ENCODE measurements at regions not wholly inside any gene's neighbourhood (a gene's known extent, or its start where the extent isn't known, plus 50 kb on each side); places are given as distances from the start of the nearest gene placed in this dataset.

DNA sequence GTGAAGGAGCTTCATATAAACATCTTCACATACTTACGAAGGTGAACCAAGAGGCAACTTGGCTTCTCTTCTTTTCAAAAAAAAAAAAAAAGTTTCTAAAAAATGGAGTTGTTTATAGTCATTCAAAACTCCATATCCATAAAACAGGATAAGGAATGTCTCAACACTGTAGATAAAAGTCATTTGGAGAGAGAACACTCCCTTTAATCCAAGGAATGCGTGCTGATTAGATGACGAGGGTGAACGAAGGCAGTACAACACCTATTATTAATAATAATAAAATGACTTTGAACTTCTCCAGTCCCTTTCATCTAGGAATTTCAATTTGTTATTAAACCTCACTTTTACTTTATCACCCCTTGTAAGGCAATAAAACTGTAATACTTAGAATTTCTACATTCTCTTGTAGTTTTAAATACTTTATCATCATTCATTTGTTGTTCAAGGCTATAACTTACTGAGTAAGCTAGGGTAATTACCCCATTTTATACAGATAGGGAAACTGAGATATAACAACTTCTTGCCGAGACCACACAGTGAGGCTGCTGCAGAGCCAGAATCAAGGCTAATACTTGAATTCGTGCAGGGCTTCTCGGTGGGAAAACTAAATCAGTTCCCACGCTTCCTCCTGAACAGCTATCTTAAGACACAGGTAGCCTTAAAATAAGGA is 377.1 kb downstream of the EFNA5 start:
- DNase-seq = no peak

DNA sequence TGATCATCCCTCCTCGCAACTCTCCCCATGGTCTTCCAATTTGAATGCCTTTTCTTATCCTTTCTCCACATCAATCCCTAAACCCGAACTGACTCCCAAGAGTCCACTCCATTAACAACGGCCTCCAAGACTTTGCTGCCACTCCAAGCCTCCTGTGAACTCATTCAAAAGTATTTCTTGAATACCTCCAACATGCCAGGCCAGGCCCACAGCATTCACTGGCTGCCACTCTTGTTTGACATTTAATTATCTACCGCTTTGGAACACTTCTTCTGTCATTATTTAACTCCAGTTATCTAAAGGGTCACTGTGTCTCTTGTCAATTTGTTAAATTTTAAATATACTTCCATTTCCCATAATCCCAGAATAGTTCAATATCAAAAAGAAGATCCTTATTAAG is 378.9 kb downstream of the EFNA5 start:
- DNase-seq = no peak

GRCh38 chr5:107290780-107291398 is 379.8 kb downstream of the EFNA5 start:
- no peak for DNase-seq

- no peak for DNase-seq
These were observed 381.6 kb downstream of the EFNA5 start for GRCh38 chr5:107289030-107289714.

DNA sequence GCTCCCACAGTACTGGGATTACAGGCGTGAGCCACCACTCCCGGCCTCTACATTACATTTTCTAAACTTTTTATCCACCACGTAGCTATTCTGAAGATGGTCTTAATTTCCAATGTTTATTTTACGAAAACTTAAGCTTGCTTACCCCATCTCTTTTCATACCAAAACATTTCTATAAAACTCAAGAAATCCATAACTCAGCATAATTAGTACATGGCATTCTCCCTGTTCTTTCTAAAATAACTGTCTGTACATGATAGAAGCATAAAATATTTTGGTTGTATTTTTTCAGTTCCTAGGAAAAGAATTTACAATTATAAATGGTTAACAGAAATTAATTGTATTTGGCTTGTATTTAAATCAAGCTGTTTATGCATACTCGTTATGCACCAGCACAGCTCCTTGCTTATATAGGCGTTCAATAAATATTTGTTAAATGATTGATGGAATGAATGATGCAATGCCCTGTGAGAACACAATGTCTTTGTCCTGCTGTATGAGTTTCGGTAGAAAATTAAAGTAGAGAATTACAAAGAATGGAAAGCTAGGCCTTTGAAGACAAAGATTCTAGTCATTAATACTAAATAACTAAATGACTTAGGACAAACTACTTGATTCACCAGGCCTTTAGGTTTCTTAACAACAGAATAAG is 384.2 kb downstream of the EFNA5 start:
- no peak for DNase-seq

- no peak for DNase-seq
These were observed 385.0 kb downstream of the EFNA5 start for GRCh38 chr5:107285772-107286171.

- DNase-seq = no peak
These were observed 385.8 kb downstream of the EFNA5 start for GRCh38 chr5:107284822-107285525.

DNA sequence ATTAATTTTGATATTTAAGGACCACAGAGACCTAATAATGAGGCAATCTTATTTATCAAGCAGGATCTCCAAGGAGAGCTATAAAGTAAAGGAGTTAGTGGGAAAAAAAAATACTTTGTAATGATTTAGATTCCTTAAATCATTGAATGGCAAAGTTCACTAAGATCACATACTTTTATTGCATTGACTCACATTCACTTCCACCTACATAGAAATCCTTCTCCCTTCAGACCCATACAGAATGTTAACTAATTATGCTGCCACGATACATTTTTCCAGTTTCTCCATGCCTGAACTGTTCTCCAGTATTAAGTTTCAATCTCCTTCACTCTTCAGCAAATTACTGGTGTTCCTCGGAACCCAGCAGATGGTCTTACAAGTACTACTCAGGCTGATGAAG is 388.7 kb downstream of the EFNA5 start:
- DNase-seq = no peak

GRCh38 chr5:107278774-107279173 is 392.0 kb downstream of the EFNA5 start:
- DNase-seq = no peak

- no peak for DNase-seq
These were observed 393.1 kb downstream of the EFNA5 start for GRCh38 chr5:107277485-107278125.

DNA sequence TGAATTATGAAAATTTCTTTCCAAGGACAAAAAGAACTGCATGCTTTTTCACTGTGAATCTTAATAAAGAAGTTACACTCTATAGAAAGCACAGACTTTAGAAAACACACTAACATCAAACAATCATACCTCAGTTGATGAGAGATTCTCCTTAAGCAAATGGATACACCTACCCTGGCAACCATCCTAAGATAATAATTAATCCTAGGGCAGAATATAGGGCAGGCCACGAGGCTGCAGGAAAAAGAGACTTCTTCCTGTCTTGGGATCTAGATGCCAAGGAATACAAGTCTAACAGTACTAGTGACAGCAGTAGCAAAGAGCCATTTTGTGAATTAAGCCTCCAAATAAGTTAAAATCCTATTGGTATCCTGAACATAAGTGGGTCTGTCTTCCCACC is 395.4 kb downstream of the EFNA5 start:
- DNase-seq = no peak

DNA sequence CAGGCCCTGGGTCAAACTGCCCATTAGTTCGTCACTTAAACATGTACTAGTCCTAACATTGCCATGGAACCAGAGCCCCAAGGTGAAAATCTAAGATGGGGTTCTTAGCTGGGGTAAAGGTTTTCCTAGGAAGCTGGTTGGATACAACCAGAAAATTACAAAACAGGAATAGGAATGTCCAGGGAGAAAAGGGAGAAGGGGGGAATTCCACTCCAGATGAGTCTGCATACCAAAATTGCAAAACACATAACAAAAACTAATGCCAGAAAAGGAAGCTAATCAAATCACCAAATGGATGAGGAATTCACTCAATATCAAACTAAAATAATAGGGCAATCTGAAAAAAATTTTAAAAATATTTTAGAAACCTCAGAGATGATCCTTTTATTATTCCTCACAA is 396.2 kb downstream of the EFNA5 start:
- no peak for DNase-seq

DNA sequence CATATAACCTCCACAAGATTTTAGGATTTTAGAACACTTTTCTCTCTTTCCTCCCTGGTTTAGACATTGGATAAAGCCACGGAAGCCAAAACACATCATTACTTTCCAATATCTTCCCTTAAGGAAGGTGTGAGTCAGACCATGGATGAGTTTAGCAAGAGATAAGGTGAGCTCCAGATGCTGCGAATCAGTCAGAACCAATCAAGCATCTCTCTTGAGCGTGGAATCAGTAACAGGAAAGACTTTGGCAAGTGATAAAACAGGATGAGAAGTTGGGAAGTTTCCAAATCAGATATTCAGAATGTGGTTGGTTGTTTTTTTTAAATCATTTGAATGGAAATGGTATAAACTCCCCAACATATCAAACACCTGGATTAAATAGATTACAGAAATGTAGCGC is 397.8 kb downstream of the EFNA5 start:
- DNase-seq = no peak

DNA sequence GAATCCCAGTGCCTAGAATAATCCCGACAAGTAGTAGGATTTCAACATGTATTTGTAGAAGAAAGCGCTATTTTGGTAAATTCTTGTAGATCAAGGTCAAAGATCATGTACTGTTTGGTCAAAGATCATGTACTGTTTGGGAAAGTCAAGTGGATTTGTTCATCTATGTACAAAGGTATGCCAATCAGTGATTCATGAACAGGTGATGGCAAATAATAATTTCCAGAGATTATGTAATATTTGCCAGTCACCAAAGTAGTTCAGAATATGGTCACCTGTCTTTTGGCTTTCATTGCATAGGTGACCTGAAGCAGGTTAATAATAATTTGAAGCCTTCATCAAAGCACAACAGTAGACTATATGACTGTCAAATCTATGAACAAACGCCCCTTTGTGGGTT is 398.2 kb downstream of the EFNA5 start:
- no peak for DNase-seq

- no peak for DNase-seq
These were observed 398.9 kb downstream of the EFNA5 start for GRCh38 chr5:107271682-107272350.

DNA sequence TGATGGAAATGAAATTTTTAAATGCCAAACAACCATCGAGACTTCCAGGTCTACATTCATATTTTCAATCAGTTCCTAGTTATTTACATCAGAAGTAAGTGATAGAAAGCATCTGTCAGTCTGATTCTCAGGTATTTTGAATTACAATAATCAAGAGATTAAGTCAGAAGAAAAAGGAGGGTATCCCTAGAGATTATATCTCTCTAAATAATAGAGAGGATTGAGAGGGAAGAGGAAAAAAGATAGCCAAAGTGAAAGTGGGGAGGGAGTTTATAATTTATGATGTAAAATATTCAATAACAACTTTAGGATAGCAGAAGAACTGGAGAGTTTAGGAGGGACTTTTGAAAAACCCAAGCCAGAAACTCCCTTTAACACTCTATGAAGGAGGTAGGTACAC is 400.2 kb downstream of the EFNA5 start:
- DNase-seq = no peak

GRCh38 chr5:107269678-107270077 is 401.1 kb downstream of the EFNA5 start:
- no peak for DNase-seq

GRCh38 chr5:107269256-107269655 is 401.5 kb downstream of the EFNA5 start:
- no peak for DNase-seq

- DNase-seq = no peak
These were observed 402.5 kb downstream of the EFNA5 start for GRCh38 chr5:107268241-107268640.

- no peak for DNase-seq
These were observed 404.6 kb downstream of the EFNA5 start for GRCh38 chr5:107266100-107266499.

- DNase-seq = no peak
These were observed 405.5 kb downstream of the EFNA5 start for GRCh38 chr5:107265193-107265592.

DNA sequence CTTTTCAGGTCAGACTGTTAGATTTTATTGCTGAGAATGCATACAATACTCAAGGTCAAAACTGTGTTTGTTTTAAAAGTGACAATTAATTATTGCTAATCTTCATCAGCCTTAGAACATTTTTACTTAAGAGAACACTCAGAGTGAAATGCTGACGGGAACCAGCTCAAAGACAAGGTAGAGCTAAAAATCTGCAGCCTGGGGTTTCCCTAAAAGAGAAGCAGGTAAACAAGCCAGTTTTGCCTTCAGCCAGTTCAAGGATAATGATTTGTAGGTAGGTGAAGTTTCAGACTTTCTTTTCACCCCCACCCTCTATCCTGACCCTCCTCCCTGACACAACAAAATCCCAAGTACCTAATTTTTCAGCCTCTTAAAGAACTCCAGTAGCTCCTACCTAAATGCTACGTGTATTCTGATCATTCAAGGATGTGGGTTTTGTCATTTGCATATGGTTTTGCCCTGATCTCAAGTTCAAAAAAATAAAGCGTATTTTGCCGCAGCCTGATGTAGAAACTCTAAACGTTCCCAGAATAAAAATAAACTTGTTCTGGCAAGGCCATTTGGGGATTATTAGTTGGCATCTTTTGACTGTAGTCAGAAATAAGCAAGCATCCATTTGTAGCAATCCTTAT is 407.2 kb downstream of the EFNA5 start:
- no peak for DNase-seq

Measured in NCI-H510A treated with DMSO at 0.1 percent for 48 hours (cell line).